H9 (cell line): ENCODE measurements at regions not wholly inside any gene's neighbourhood (a gene's known extent, or its start where the extent isn't known, plus 50 kb on each side); places are given as distances from the start of the nearest gene placed in this dataset.

ENCODE experiments used
- DNase-seq: peaks from one replicate; pipeline ENCODE4 v3.0.0-alpha.2; 2017
- H2AFZ ChIP-seq: one replicate; pipeline ENCODE4 v1.6.1; 2013; ENCODE audit warnings: mild to moderate bottlenecking, low read length, control low read depth, moderate library complexity
- H2AK5ac ChIP-seq: 2 replicates; pipeline ENCODE4 v1.6.1; 2013; ENCODE audit warnings: low read length, control low read depth, mixed read lengths; ENCODE audit not compliant: insufficient read length
- H2BK120ac ChIP-seq: one replicate; pipeline ENCODE4 v1.6.1; 2013; ENCODE audit warnings: low read depth, mild to moderate bottlenecking, low read length, control low read depth, inconsistent platforms; ENCODE audit not compliant: poor library complexity, severe bottlenecking
- H2BK12ac ChIP-seq: 2 replicates; pipeline ENCODE4 v1.6.1; 2013; ENCODE audit warnings: low read length, control low read depth, mixed read lengths, low read depth; ENCODE audit not compliant: insufficient read length
- H2BK15ac ChIP-seq: 2 replicates; pipeline ENCODE4 v1.6.1; 2013; ENCODE audit warnings: low read depth, low read length, control low read depth
- H2BK20ac ChIP-seq: one replicate; pipeline ENCODE4 v1.6.1; 2013; ENCODE audit warnings: low read depth, mild to moderate bottlenecking, low read length, control low read depth, inconsistent platforms; ENCODE audit not compliant: poor library complexity, severe bottlenecking
- H2BK5ac ChIP-seq: 2 replicates; pipeline ENCODE4 v1.6.1; 2013; ENCODE audit warnings: low read length, control low read depth, mixed read lengths; ENCODE audit not compliant: insufficient read length
- H3K14ac ChIP-seq: 2 replicates; pipeline ENCODE4 v1.6.1; 2013; ENCODE audit warnings: low read length, control low read depth; ENCODE audit not compliant: insufficient read depth
- H3K18ac ChIP-seq: 2 replicates; pipeline ENCODE4 v1.6.1; 2013; ENCODE audit warnings: low read depth, mild to moderate bottlenecking, mixed read lengths, low read length, control low read depth; ENCODE audit not compliant: insufficient read length
- H3K23ac ChIP-seq: 2 replicates; pipeline ENCODE4 v1.6.1; 2013; ENCODE audit warnings: low read length, control low read depth, mixed read lengths, low read depth; ENCODE audit not compliant: insufficient read length
- H3K23me2 ChIP-seq: 2 replicates; pipeline ENCODE4 v1.6.1; 2013; ENCODE audit warnings: low read depth, mild to moderate bottlenecking, mixed read lengths, low read length, control low read depth; ENCODE audit not compliant: insufficient read length, poor library complexity, severe bottlenecking
- H3K27ac ChIP-seq: 2 replicates; pipeline ENCODE4 v1.5.1; 2013; ENCODE audit warnings: low read length, control low read depth, mixed read lengths, low read depth; ENCODE audit not compliant: insufficient read length
- H3K27me3 ChIP-seq: 2 replicates; pipeline ENCODE4 v1.6.1; 2013; ENCODE audit warnings: low read length, control low read depth, inconsistent platforms; ENCODE audit not compliant: insufficient read depth
- H3K4ac ChIP-seq: 2 replicates; pipeline ENCODE4 v1.6.1; 2013; ENCODE audit warnings: low read depth, mild to moderate bottlenecking, control low read depth, inconsistent platforms, low read length, moderate library complexity
- H3K4me1 ChIP-seq: 2 replicates; pipeline ENCODE4 v1.6.1; 2013; ENCODE audit warnings: low read length, control low read depth, inconsistent platforms; ENCODE audit not compliant: insufficient read depth
- H3K4me2 ChIP-seq: 2 replicates; pipeline ENCODE4 v1.6.1; 2013; ENCODE audit warnings: low read length, control low read depth, mixed read lengths; ENCODE audit not compliant: insufficient read length, insufficient read depth
- H3K56ac ChIP-seq: 2 replicates; pipeline ENCODE4 v1.6.1; 2013; ENCODE audit warnings: low read depth, mild to moderate bottlenecking, mixed read lengths, low read length, control low read depth; ENCODE audit not compliant: insufficient read length
- H3K79me1 ChIP-seq: 2 replicates; pipeline ENCODE4 v1.6.1; 2013; ENCODE audit warnings: low read depth, mild to moderate bottlenecking, moderate library complexity, low read length, control low read depth, inconsistent platforms; ENCODE audit not compliant: insufficient read depth, poor library complexity, severe bottlenecking
- H3K79me2 ChIP-seq: 2 replicates; pipeline ENCODE4 v1.6.1; 2013; ENCODE audit warnings: low read length, control low read depth, inconsistent platforms; ENCODE audit not compliant: insufficient read depth
- H3K9ac ChIP-seq: 2 replicates; pipeline ENCODE4 v1.6.1; 2013; ENCODE audit warnings: low read length, control low read depth, mixed read lengths; ENCODE audit not compliant: insufficient read length; ENCODE audit errors: extremely low read depth
- H3K9me3 ChIP-seq: one replicate; pipeline ENCODE4 v1.6.1; 2013; ENCODE audit warnings: low read depth, low read length, inconsistent platforms; ENCODE audit not compliant: control insufficient read depth
- H3T11ph ChIP-seq: one replicate; pipeline ENCODE4 v1.6.1; 2013; ENCODE audit warnings: mild to moderate bottlenecking, low read length, control low read depth, inconsistent platforms
- H4K20me1 ChIP-seq: one replicate; pipeline ENCODE4 v1.6.1; 2013; ENCODE audit not compliant: control insufficient read depth, insufficient read length, insufficient read depth
- H4K5ac ChIP-seq: 2 replicates; pipeline ENCODE4 v1.6.1; 2013; ENCODE audit warnings: low read depth, mild to moderate bottlenecking, mixed read lengths, low read length, control low read depth; ENCODE audit not compliant: insufficient read length
- H4K8ac ChIP-seq: replicated peaks from 2 replicates; pipeline ENCODE4 v1.6.1; 2013; ENCODE audit warnings: low read length, control low read depth, mixed read lengths, low read depth; ENCODE audit not compliant: insufficient read length
- H4K91ac ChIP-seq: 2 replicates; pipeline ENCODE4 v1.6.1; 2013; ENCODE audit warnings: low read depth, mild to moderate bottlenecking, moderate library complexity, mixed read lengths, low read length, control low read depth; ENCODE audit not compliant: insufficient read length
- H3K27ac Mint-ChIP-seq, 3 experiments: 2 replicates in 2 of 3; 3 replicates in 1 of 3; pipeline ENCODE4 v1.8.0; 2020 to 2021; ENCODE audit warnings: mixed read lengths in 3 of 3, mild to moderate bottlenecking in 1 of 3, moderate library complexity in 1 of 3
- H3K27me3 Mint-ChIP-seq: 2 replicates; pipeline ENCODE4 v1.8.0; 2021; ENCODE audit warnings: low read depth, mild to moderate bottlenecking, moderate library complexity, mixed read lengths
- H3K36me3 Mint-ChIP-seq, 3 experiments: 2 replicates in 2 of 3; 3 replicates in 1 of 3; pipeline ENCODE4 v1.8.0; 2020 to 2021; ENCODE audit warnings: low read depth in 3 of 3, mixed read lengths in 3 of 3; ENCODE audit not compliant: insufficient read depth in 1 of 3
- H3K4me1 Mint-ChIP-seq, 2 experiments: 2 replicates each; pipeline ENCODE4 v1.8.0; 2020; ENCODE audit warnings: mixed read lengths in 2 of 2
- H3K4me3 Mint-ChIP-seq, 2 experiments: 2 replicates in 1 of 2; 3 replicates in 1 of 2; pipeline ENCODE4 v1.8.0; 2020 to 2021; ENCODE audit warnings: mild to moderate bottlenecking in 2 of 2, mixed read lengths in 2 of 2, moderate library complexity in 1 of 2
- H3K9me3 Mint-ChIP-seq, 2 experiments: 2 replicates in 1 of 2; 3 replicates in 1 of 2; pipeline ENCODE4 v1.8.0; 2020; ENCODE audit warnings: mild to moderate bottlenecking in 2 of 2, mixed read lengths in 2 of 2, moderate library complexity in 1 of 2
- CTCF ChIP-seq: fragments of 200-600 bp; sonication (generic); conservative IDR thresholded peaks from 3 replicates; pipeline ENCODE4 v1.8.0; 2021; ENCODE audit warnings: antibody characterized with exemption, mild to moderate bottlenecking
- WGBS: extraction: QIAGEN DNeasy Blood & Tissue Kit; methylation state at CpG from one replicate; pipeline ENCODE4 v1.1.7; 2013; ENCODE audit warnings: missing lambda C conversion rate, low lambda C conversion rate, mixed read lengths; ENCODE audit not compliant: insufficient read length; ENCODE audit errors: extremely low coverage; 5-methylcytosine and 5-hydroxymethylcytosine counted together

- no peak for TF ChIP-seq CTCF
- no peak overlapping the region for H3K14ac ChIP-seq
- no peak overlapping the region for H3K9ac ChIP-seq
- H3K23me2 ChIP-seq = no peaks in the 10 kb centered on the region
- DNase-seq = no peak
- no peaks in the 10 kb centered on the region for H3K9me3 ChIP-seq
- no peaks in the 10 kb centered on the region for H3K9me3 Mint-ChIP-seq
- no peaks in the 10 kb centered on the region for H3K4me1 ChIP-seq
- no peak overlapping the region for H2BK120ac ChIP-seq
- H3T11ph ChIP-seq = no peak overlapping the region
- H2AK5ac ChIP-seq = no peak overlapping the region
- H3K23ac ChIP-seq = no peak overlapping the region
- H2BK5ac ChIP-seq = no peak overlapping the region
- H3K4me1 Mint-ChIP-seq = peaks cover 2 to 5% of the 10 kb centered on the region in 2 experiments; a peak in 3 of 4 replicates
- H2BK20ac ChIP-seq = no peak overlapping the region
- no peak overlapping the region for H2BK15ac ChIP-seq
- H3K27ac Mint-ChIP-seq = peak overlapping the region in 2 of 3 experiments; percentile 24 to 68; a peak in 2 of 7 replicates
- no peak overlapping the region for H4K5ac ChIP-seq
- no peak overlapping the region for H3K4me2 ChIP-seq
- no CpG with 5 or more reads among the region's 8 CpGs for WGBS
- no peak overlapping the region for H2AFZ ChIP-seq
- H2BK12ac ChIP-seq = no peak overlapping the region
- no peaks in the 10 kb centered on the region; the same call in 1 of the 2 replicates for H3K27me3 ChIP-seq
- H4K20me1 ChIP-seq = no peaks in the 10 kb centered on the region
- H3K27ac ChIP-seq = no peak overlapping the region
- H3K36me3 Mint-ChIP-seq = no peaks in the 10 kb centered on the region; a peak in 1 of 7 replicates
- H3K4me3 Mint-ChIP-seq = no peak overlapping the region
- no peak overlapping the region for H4K91ac ChIP-seq
- no peak overlapping the region for H3K18ac ChIP-seq
- no peak overlapping the region for H4K8ac ChIP-seq
- H3K27me3 Mint-ChIP-seq = no peaks in the 10 kb centered on the region
- no peak overlapping the region for H3K56ac ChIP-seq
- no peaks in the 10 kb centered on the region for H3K79me1 ChIP-seq
- no peaks in the 10 kb centered on the region for H3K79me2 ChIP-seq
- H3K4ac ChIP-seq = no peak overlapping the region
Measured at GRCh38 chr15:62591842-62592838, 427.1 kb upstream of the C2CD4B start.
